Keratinocyte (primary cell): ENCODE measurements at regions not wholly inside any gene's neighbourhood (a gene's known extent, or its start where the extent isn't known, plus 50 kb on each side); places are given as distances from the start of the nearest gene placed in this dataset.

Experiments
- DNase-seq: peaks from one replicate; pipeline ENCODE4 v3.0.0-alpha.2; 2011; ENCODE audit warnings: low read depth, missing footprints, low spot score
- FAIRE-seq: peaks from 2 replicates; lab custom pipeline; 2011; peaks lifted over from hg19 to GRCh38; lab: Jason Lieb, UNC
- H2AFZ ChIP-seq: 2 replicates; pipeline ENCODE4 v1.6.0; 2012; ENCODE audit warnings: low read length, control low read depth, inconsistent platforms; ENCODE audit not compliant: control insufficient read depth
- H3K27ac ChIP-seq: 2 replicates; pipeline ENCODE4 v1.5.1; 2011; ENCODE audit warnings: low read length; ENCODE audit not compliant: control insufficient read depth, insufficient read depth
- H3K27me3 ChIP-seq: 3 replicates; pipeline ENCODE4 v1.6.0; 2011; ENCODE audit warnings: low read length; ENCODE audit not compliant: control insufficient read depth, insufficient read depth; ENCODE audit errors: extremely low read depth
- H3K36me3 ChIP-seq, 2 experiments: 2 replicates in 1 of 2; 3 replicates in 1 of 2; pipeline ENCODE4 v1.5.1; 2011; ENCODE audit warnings: low read length in 2 of 2, mild to moderate bottlenecking in 1 of 2; ENCODE audit not compliant: control insufficient read depth in 2 of 2, insufficient read depth in 2 of 2; ENCODE audit errors: extremely low read depth in 1 of 2
- H3K4me1 ChIP-seq: 3 replicates; pipeline ENCODE4 v1.5.1; 2011; ENCODE audit warnings: low read length; ENCODE audit not compliant: control insufficient read depth, insufficient read depth; ENCODE audit errors: extremely low read depth
- H3K4me2 ChIP-seq: 3 replicates; pipeline ENCODE4 v1.6.0; 2011; ENCODE audit warnings: low read depth, low read length; ENCODE audit not compliant: control insufficient read depth, insufficient read depth; ENCODE audit errors: extremely low read depth
- H3K4me3 ChIP-seq, 3 experiments: fragments of 200-600 bp in 1 of 3; sonication (generic) in 1 of 3; 2 replicates in 2 of 3; 3 replicates in 1 of 3; pipeline ENCODE4 v1.5.1; 2011 to 2016; ENCODE audit warnings: low read length in 3 of 3, mild to moderate bottlenecking in 3 of 3, control low read depth in 2 of 3, inconsistent platforms in 1 of 3, low read depth in 1 of 3, mixed read lengths in 1 of 3, mixed run types in 1 of 3, moderate library complexity in 1 of 3; ENCODE audit not compliant: control insufficient read depth in 2 of 3, insufficient read depth in 2 of 3; ENCODE audit errors: extremely low read depth in 1 of 3
- H3K79me2 ChIP-seq: 2 replicates; pipeline ENCODE4 v1.6.0; 2012; ENCODE audit warnings: low read length; ENCODE audit not compliant: control insufficient read depth, insufficient read depth
- H3K9ac ChIP-seq: 3 replicates; pipeline ENCODE4 v1.6.0; 2011; ENCODE audit warnings: low read length; ENCODE audit not compliant: control insufficient read depth, insufficient read depth; ENCODE audit errors: extremely low read depth
- H3K9me1 ChIP-seq: 3 replicates; pipeline ENCODE4 v1.6.0; 2011; ENCODE audit warnings: low read length; ENCODE audit not compliant: control insufficient read depth, insufficient read depth; ENCODE audit errors: extremely low read depth
- H3K9me3 ChIP-seq: 2 replicates; pipeline ENCODE4 v1.5.1; 2012; ENCODE audit warnings: low read depth, low read length; ENCODE audit not compliant: control insufficient read depth
- H4K20me1 ChIP-seq: 3 replicates; pipeline ENCODE4 v1.6.0; 2011; ENCODE audit warnings: low read length; ENCODE audit not compliant: control insufficient read depth, insufficient read depth; ENCODE audit errors: extremely low read depth
- CTCF ChIP-seq, 3 experiments: IDR thresholded peaks in 1 of 3; conservative IDR thresholded peaks in 1 of 3; optimal IDR thresholded peaks in 1 of 3; 2 replicates in 2 of 3; 3 replicates in 1 of 3; pipeline versions ENCODE3 to v1.5.1; 2011; ENCODE audit warnings: low read length in 3 of 3, mild to moderate bottlenecking in 3 of 3, moderate library complexity in 2 of 3, control low read depth in 1 of 3, inconsistent platforms in 1 of 3; ENCODE audit not compliant: insufficient read depth in 2 of 3; ENCODE audit errors: extremely low read depth in 1 of 3
- EZH2 ChIP-seq: IDR thresholded peaks from one replicate; pipeline ENCODE4 v1.6.1; 2012; ENCODE audit warnings: inconsistent platforms, mild to moderate bottlenecking, low read length, moderate library complexity
- dilution Hi-C: fragments of 300-500 bp; cut with MboI; formaldehyde crosslinking; loops from one replicate; pipeline ENCODE4 v1.7.0; 2020; ENCODE audit warnings: low sequenced_read_pairs; ENCODE audit not compliant: extremely low pct_ligation_motif_present

GRCh38 chr3:194851941-194852340 is 166.3 kb downstream of the FAM43A start:
- peaks cover 7% of the 10 kb centered on the region for H3K27me3 ChIP-seq
- dilution Hi-C loops = no loop called here
- no peak for FAIRE-seq
- H4K20me1 ChIP-seq = no peaks in the 10 kb centered on the region
- H3K4me3 ChIP-seq = no peak overlapping the region
- no peaks in the 10 kb centered on the region for H3K4me1 ChIP-seq
- no peak overlapping the region for H3K4me2 ChIP-seq
- H3K27ac ChIP-seq = no peak overlapping the region
- no peaks in the 10 kb centered on the region for H3K9me1 ChIP-seq
- H2AFZ ChIP-seq = no peak overlapping the region
- TF ChIP-seq CTCF (optimal IDR thresholded peaks at IDR 0.05 in 1 of 3, IDR thresholded peaks at IDR 0.05 in 1 of 3, conservative IDR thresholded peaks at IDR 0.05 in 1 of 3; ENCODE audit: extremely low read depth in 1 of 3, insufficient read depth in 2 of 3, low read length in 3 of 3) = no peak
- no peak for TF ChIP-seq EZH2
- no peaks in the 10 kb centered on the region for H3K36me3 ChIP-seq
- no peak for DNase-seq
- no peaks in the 10 kb centered on the region for H3K9me3 ChIP-seq
- no peak overlapping the region for H3K9ac ChIP-seq
- H3K79me2 ChIP-seq = no peaks in the 10 kb centered on the region

GRCh38 chr3:194852345-194852744 is 166.7 kb downstream of the FAM43A start:
- no peak overlapping the region for H3K9ac ChIP-seq
- H2AFZ ChIP-seq = no peak overlapping the region
- peaks cover 7% of the 10 kb centered on the region for H3K27me3 ChIP-seq
- no peak overlapping the region for H3K4me3 ChIP-seq
- FAIRE-seq = no peak
- H3K4me2 ChIP-seq = no peak overlapping the region
- H3K4me1 ChIP-seq = no peaks in the 10 kb centered on the region
- no peak overlapping the region for H3K27ac ChIP-seq
- H3K9me3 ChIP-seq = no peaks in the 10 kb centered on the region
- no peak for DNase-seq
- no peaks in the 10 kb centered on the region for H4K20me1 ChIP-seq
- H3K79me2 ChIP-seq = no peaks in the 10 kb centered on the region
- no peaks in the 10 kb centered on the region for H3K36me3 ChIP-seq
- H3K9me1 ChIP-seq = no peaks in the 10 kb centered on the region
- no peak for TF ChIP-seq EZH2
- no peak for TF ChIP-seq CTCF (optimal IDR thresholded peaks at IDR 0.05 in 1 of 3, IDR thresholded peaks at IDR 0.05 in 1 of 3, conservative IDR thresholded peaks at IDR 0.05 in 1 of 3; ENCODE audit: extremely low read depth in 1 of 3, insufficient read depth in 2 of 3, low read length in 3 of 3)
- dilution Hi-C loops = no loop called here
